ENCODE measurements at regions not wholly inside any gene's neighbourhood (a gene's known extent, or its start where the extent isn't known, plus 50 kb on each side); places are given as distances from the start of the nearest gene placed in this dataset.

DNA sequence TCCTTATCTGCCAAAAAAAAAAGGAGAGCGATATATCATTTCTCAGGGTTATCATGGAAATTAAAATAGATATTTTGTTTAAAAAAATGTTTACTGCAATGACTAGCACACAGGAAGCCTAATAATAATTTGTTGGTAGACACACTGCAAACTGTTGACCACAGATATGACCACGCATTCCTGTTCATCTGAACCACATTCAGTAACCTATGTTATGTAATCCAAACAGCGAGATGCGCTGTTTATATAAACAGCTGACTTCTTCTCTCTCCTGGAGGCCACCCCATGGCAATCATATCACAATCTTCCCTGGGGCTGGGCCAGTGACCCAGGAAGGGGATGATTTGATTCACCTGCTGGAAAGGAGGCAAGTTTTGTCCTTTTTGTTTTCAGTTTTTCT lies 129.3 kb upstream of the UST start:
- Histone ChIP-seq H3K79me2 (ENCODE audit: control insufficient read depth, low read length) (no peaks in the 10 kb centered on the region), H3K36me3 (ENCODE audit: control insufficient read depth, low read length) (no peaks in the 10 kb centered on the region), H3K4me3 (ENCODE audit: low read length) (no peak overlapping the region), H3K9me2 (replicated peaks; ENCODE audit: control insufficient read depth, low read length) (no peaks in the 10 kb centered on the region), H3K9me3 (ENCODE audit: control insufficient read depth, insufficient read depth, low read length) (no peaks in the 10 kb centered on the region), H3K27ac (ENCODE audit: low read depth, low read length) (no peak overlapping the region), H3K4me2 (ENCODE audit: low read length) (no peak overlapping the region), H3K4me1 (ENCODE audit: control insufficient read depth, low read length) (no peaks in the 10 kb centered on the region), H3F3A (ENCODE audit: control insufficient read depth, insufficient read depth) (no peaks in the 10 kb centered on the region), H4K20me1 (ENCODE audit: control insufficient read depth, insufficient read depth, low read depth, low read length) (no peaks in the 10 kb centered on the region), H3K27me3 (ENCODE audit: control insufficient read depth, low read length) (no peaks in the 10 kb centered on the region)
- TF ChIP-seq, protein P1, sequence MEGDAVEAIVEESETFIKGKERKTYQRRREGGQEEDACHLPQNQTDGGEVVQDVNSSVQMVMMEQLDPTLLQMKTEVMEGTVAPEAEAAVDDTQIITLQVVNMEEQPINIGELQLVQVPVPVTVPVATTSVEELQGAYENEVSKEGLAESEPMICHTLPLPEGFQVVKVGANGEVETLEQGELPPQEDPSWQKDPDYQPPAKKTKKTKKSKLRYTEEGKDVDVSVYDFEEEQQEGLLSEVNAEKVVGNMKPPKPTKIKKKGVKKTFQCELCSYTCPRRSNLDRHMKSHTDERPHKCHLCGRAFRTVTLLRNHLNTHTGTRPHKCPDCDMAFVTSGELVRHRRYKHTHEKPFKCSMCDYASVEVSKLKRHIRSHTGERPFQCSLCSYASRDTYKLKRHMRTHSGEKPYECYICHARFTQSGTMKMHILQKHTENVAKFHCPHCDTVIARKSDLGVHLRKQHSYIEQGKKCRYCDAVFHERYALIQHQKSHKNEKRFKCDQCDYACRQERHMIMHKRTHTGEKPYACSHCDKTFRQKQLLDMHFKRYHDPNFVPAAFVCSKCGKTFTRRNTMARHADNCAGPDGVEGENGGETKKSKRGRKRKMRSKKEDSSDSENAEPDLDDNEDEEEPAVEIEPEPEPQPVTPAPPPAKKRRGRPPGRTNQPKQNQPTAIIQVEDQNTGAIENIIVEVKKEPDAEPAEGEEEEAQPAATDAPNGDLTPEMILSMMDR (IDR thresholded peaks at IDR 0.05; ENCODE audit: low read depth, low read length, poor library complexity, severe bottlenecking) = no peak
- no peak for TF ChIP-seq EZH2phosphoT487 (IDR thresholded peaks at IDR 0.05; ENCODE audit: borderline replicate concordance, low read length)

DNA sequence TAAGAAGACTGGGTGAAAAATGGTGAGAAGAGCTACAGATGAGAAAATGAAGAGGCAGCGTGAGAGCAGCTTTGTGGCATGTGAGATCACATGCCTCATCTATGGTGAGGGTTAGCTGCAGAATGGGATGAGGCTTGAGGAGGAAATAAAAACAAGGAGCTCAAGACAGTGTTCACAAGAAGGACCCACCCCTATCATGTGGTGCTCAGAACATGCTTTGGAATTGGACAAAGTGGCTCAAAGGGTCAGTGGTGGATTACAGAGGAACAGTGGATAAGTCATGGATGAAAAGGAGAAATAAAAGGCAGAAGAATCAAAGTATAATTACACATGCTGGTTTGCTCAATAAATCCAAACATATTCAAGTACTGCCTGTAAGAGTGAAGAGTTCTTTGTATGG lies 126.9 kb upstream of the UST start:
- H3F3A ChIP-seq (ENCODE audit: control insufficient read depth, insufficient read depth) = no peaks in the 10 kb centered on the region
- no peak overlapping the region for H3K4me3 ChIP-seq (ENCODE audit: low read length)
- H3K36me3 ChIP-seq (ENCODE audit: control insufficient read depth, low read length) = no peaks in the 10 kb centered on the region
- no peaks in the 10 kb centered on the region for H4K20me1 ChIP-seq (ENCODE audit: control insufficient read depth, insufficient read depth, low read depth, low read length)
- H3K79me2 ChIP-seq (ENCODE audit: control insufficient read depth, low read length) = no peaks in the 10 kb centered on the region
- H3K9me2 ChIP-seq (replicated peaks; ENCODE audit: control insufficient read depth, low read length) = no peaks in the 10 kb centered on the region
- TF ChIP-seq, protein P1 (IDR thresholded peaks at IDR 0.05; ENCODE audit: low read depth, low read length, poor library complexity, severe bottlenecking) = no peak
- no peak for TF ChIP-seq EZH2phosphoT487 (IDR thresholded peaks at IDR 0.05; ENCODE audit: borderline replicate concordance, low read length)
- H3K4me1 ChIP-seq (ENCODE audit: control insufficient read depth, low read length) = no peaks in the 10 kb centered on the region
- no peak overlapping the region for H3K27ac ChIP-seq (ENCODE audit: low read depth, low read length)
- H3K4me2 ChIP-seq (ENCODE audit: low read length) = no peak overlapping the region
- no peaks in the 10 kb centered on the region for H3K27me3 ChIP-seq (ENCODE audit: control insufficient read depth, low read length)
- H3K9me3 ChIP-seq (ENCODE audit: control insufficient read depth, insufficient read depth, low read length) = no peaks in the 10 kb centered on the region

DNA sequence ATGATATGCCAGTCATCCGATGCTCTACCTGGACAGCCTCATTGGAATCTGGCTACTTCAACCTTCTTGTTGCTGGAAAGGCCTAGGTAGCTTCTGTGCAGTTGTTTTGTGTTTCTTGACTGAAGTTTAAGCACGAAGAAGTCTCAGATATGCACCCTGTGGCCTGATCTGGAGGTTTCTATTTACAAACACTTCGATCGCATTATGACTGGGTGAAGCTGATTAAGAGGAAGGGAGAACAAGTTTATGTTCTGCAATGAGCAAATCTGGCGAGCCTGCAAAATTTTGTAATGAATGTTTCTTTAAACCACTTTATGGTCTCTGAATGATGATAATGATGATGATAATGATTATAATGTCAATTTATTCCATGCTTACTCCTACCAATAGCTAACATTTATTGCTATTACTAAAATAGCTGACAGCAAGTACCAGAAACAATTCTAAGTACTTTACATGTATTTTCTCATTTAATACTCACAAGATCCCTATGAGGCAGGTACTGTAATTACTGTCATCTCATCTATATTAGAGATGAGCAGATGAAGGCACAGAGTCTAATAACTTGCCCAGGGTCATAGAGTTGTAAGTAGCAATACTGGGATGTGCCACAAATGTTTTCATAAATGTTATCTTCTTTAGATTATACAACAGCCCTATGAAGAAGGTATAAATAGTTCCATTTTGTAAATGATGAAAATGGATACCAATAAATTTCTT lies 126.1 kb upstream of the UST start:
- no peak overlapping the region for H3K4me3 ChIP-seq (ENCODE audit: low read length)
- H4K20me1 ChIP-seq (ENCODE audit: control insufficient read depth, insufficient read depth, low read depth, low read length) = no peaks in the 10 kb centered on the region
- no peak overlapping the region for H3K27ac ChIP-seq (ENCODE audit: low read depth, low read length)
- no peaks in the 10 kb centered on the region for H3K4me1 ChIP-seq (ENCODE audit: control insufficient read depth, low read length)
- H3F3A ChIP-seq (ENCODE audit: control insufficient read depth, insufficient read depth) = no peaks in the 10 kb centered on the region
- no peaks in the 10 kb centered on the region for H3K9me3 ChIP-seq (ENCODE audit: control insufficient read depth, insufficient read depth, low read length)
- H3K79me2 ChIP-seq (ENCODE audit: control insufficient read depth, low read length) = no peaks in the 10 kb centered on the region
- 0 out of 2 replicates have a peak, but pooled peaks cover 4% of the 10 kb centered on the region for H3K27me3 ChIP-seq (ENCODE audit: control insufficient read depth, low read length)
- no peaks in the 10 kb centered on the region for H3K9me2 ChIP-seq (replicated peaks; ENCODE audit: control insufficient read depth, low read length)
- TF ChIP-seq EZH2phosphoT487 (IDR thresholded peaks at IDR 0.05; ENCODE audit: borderline replicate concordance, low read length) = no peak
- TF ChIP-seq, protein P1 (IDR thresholded peaks at IDR 0.05; ENCODE audit: low read depth, low read length, poor library complexity, severe bottlenecking) = no peak
- no peak overlapping the region for H3K4me2 ChIP-seq (ENCODE audit: low read length)
- H3K36me3 ChIP-seq (ENCODE audit: control insufficient read depth, low read length) = no peaks in the 10 kb centered on the region

Measured in DOHH2 (cell line).